ENCODE measurements at regions not wholly inside any gene's neighbourhood (a gene's known extent, or its start where the extent isn't known, plus 50 kb on each side); places are given as distances from the start of the nearest gene placed in this dataset.

GRCh38 chr11:116096272-116096995, 592.2 kb upstream of the CADM1 start:
- TF ChIP-seq, protein P1, sequence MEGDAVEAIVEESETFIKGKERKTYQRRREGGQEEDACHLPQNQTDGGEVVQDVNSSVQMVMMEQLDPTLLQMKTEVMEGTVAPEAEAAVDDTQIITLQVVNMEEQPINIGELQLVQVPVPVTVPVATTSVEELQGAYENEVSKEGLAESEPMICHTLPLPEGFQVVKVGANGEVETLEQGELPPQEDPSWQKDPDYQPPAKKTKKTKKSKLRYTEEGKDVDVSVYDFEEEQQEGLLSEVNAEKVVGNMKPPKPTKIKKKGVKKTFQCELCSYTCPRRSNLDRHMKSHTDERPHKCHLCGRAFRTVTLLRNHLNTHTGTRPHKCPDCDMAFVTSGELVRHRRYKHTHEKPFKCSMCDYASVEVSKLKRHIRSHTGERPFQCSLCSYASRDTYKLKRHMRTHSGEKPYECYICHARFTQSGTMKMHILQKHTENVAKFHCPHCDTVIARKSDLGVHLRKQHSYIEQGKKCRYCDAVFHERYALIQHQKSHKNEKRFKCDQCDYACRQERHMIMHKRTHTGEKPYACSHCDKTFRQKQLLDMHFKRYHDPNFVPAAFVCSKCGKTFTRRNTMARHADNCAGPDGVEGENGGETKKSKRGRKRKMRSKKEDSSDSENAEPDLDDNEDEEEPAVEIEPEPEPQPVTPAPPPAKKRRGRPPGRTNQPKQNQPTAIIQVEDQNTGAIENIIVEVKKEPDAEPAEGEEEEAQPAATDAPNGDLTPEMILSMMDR (IDR thresholded peaks at IDR 0.05) = no peak
- TF ChIP-seq POLR2A (IDR thresholded peaks at IDR 0.05) = no peak
